ENCODE measurements at regions not wholly inside any gene's neighbourhood (a gene's known extent, or its start where the extent isn't known, plus 50 kb on each side); places are given as distances from the start of the nearest gene placed in this dataset.
"Not testable (repeated sequence)": the region's sequence is repeated elsewhere in the genome, so short reads cannot be mapped to it uniquely, and the experiment has no call there.

DNA sequence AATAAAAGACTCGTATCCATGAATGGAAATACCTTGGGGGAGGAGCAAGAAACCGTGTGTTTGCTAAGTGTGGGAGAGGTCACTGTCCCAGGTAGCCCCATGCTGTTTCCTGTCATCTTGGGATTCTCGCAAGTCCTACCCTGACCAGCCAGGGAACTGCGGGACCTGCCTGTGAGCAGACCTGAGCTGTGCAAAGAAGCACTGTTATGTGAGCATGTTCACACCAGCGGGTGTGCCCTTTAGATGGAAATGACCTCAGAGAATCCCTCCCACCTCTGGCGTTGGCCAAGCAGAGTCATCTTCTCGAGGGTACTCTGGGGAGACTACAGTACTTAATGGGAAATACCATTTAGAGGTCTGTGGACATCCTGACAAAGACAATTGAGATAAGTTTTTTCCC, 127.0 kb upstream of the MON1B start:
- DNase-seq (ENCODE audit: low read depth), result no peak

- no peak for DNase-seq (ENCODE audit: low read depth)
These were observed 124.0 kb upstream of the MON1B start for GRCh38 chr16:77066896-77067496.

DNA sequence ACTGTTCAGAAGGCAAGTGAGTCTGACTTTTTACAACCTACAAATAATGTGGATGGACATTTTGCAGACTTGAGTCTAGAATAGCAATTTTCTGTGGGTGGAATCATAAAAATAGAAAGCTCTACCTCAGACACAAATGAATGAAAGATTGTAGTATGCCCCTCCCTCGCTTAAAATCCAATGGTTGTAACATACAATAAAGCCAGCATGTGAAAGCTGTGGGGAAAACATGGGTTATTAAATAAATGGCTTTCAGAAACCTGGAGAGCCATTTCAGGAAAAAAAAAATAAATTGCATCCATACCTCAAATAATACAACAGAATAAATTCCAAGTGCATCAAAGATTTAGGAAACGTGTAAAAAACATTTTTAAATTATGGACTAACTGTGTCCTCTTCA, 123.1 kb upstream of the MON1B start:
- no peak for DNase-seq (ENCODE audit: low read depth)

GRCh38 chr16:77068402-77068801, 122.6 kb upstream of the MON1B start:
- no peak for DNase-seq (ENCODE audit: low read depth)

- DNase-seq (ENCODE audit: low read depth), result no peak
These were observed 121.1 kb upstream of the MON1B start for GRCh38 chr16:77069929-77070328.

- DNase-seq (ENCODE audit: low read depth), result no peak
These were observed 120.3 kb upstream of the MON1B start for GRCh38 chr16:77070683-77071082.

GRCh38 chr16:77076839-77077238, 114.2 kb upstream of the MON1B start:
- DNase-seq (ENCODE audit: low read depth), result no peak

DNA sequence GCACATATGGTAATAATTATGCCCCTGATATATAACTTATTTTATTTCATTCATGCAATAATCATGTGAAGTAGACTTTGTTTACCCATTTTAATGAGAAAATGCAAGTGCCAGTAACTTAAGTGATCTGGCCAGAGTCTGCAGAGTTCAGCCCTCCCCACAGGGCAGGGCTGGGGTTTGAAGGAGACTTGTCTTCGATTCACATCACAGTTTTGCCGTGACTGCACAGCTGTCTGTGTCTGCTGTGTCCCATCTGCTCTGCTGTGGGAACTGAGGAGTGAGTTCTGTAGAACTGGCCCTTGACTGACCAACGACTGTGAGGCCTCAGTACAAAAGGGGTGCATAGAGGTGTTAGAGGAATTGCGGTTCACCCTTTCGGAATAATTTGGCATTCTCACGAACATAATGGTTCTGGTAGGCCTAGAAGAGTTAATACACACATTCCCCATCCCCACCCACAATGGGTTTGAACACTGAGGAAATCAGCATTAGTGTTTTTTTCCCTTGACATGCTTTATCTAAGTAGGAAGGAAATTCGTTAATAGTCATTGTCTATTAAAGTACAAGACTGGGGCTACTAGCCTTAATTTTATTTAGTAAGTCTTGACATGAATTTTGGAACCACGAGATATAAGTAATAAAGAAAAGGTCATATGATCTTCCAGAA, 113.6 kb upstream of the MON1B start:
- no peak for DNase-seq (ENCODE audit: low read depth)

GRCh38 chr16:77085981-77086380, 105.0 kb upstream of the MON1B start:
- DNase-seq (ENCODE audit: low read depth), result no peak

DNA sequence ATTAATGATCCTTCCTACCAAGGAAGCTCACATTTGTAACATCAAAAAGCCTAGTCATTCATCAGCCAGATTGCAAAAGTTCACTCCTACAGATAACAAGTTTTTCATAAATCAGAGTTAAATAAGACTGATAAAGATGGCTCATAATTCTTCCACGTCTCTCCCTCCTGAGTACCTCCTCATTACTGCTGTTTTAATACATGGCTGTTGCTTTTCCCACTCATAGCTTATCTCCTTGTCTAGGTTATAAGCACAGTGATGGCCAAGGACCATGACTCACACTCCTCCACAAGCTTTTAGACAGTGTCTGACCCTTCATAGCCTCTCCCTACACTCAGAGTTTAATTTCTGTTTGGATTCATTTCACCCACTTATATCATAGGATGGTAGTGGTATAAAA, 100.9 kb upstream of the MON1B start:
- DNase-seq (ENCODE audit: low read depth), result no peak

GRCh38 chr16:77093309-77093708, 97.7 kb upstream of the MON1B start:
- DNase-seq (ENCODE audit: low read depth), result no peak

DNA sequence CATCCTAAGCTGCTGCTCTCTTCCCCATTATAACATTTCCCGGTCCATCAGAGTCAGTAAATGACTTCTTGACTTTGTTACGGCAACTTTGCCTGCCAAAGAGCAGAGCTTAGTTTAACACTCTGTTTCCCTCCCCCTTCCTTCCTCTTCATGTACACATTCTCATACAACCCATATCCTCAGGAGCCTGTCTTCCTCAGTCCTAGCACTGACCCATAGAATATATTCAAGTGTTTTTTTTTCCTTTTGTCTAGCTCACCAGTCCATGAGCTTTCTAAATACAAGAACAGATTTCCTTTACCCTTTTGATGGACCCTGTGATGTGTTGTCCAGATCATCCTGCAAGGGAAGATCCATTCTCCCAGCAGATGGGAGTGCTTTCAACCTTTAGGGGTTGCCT, 97.0 kb upstream of the MON1B start:
- no peak for DNase-seq (ENCODE audit: low read depth)

DNA sequence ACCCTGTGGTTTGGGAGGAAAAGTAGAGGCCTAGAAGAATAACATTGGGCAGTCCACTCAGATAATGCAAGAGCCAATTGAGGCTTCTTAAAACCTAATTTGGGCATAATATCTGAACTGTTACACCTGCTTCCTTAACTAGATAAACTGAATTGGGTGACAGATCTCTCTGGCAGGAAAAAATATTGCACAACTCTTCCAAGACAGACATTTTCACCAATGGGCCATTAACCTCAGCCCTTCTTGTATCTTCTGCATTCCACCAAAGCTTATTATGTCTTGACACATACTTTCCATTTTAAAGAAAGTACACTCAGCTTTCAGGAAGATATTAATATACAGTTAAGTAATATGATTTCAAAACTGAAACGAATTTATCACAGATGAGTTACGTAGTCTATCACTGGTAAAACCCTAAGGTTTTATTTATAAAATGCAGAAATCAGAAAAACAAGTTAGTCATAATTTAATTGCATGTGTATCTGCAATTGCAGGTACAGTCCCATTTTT, 79.9 kb upstream of the MON1B start:
- no peak for DNase-seq (ENCODE audit: low read depth)

GRCh38 chr16:77112746-77113145, 78.2 kb upstream of the MON1B start:
- no peak for DNase-seq (ENCODE audit: low read depth)

DNA sequence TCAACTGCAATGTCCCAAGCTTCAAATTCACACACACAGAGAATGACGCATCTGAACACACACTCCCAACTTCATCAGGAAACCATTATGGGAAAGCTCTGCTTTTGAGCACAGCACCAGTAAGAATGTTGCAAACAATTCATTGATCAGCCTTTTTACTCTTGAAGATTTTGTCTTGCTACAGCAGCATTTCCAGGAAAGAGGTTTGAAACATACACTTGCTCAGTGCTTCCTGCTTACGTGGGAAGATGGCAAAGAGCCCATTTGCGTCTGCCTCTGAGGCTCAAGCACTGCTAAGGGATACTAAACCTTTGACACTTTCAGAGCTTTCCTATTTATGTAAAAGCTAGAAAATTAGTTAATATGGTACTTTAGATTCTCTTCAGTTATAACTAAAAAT, 77.2 kb upstream of the MON1B start:
- no peak for DNase-seq (ENCODE audit: low read depth)

DNA sequence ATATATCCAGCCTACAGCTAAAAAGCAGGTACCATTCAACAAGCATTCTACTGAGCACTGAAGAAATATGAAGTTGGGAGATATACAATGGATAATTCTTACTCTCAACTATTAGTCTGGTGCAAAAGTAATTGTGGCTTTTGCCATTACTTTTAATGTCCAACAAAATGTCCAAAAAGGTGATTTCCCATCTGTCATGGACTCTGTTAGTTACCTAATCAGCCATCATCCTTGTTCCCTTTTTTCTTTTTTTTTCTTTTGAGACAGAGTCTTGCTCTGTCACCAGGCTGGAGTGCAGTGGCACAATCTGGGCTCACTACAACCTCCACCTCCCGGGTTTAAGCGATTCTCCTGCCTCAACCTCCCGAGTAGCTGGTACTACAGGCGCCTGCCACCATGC, 76.6 kb upstream of the MON1B start:
- not testable (repeated sequence) for DNase-seq (ENCODE audit: low read depth)

DNA sequence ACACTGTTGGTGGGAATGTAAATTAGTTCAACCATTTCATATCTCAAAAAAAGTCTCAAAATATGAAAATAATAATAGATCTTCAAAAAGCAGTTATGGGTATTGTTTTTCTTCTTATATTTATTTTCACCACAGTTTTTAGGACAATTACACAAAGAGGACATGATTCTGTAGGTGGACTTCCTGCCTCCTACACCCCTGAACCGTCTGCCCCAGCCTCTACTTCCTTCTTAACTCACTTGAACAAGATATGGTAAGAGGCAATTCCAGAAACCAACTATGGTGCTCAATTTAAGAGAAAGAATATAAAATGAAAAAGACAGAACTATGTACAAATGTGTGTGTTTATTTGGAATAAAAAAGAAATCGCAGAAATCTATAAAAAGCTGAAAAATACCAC, 74.1 kb upstream of the MON1B start:
- DNase-seq (ENCODE audit: low read depth), result no peak

DNA sequence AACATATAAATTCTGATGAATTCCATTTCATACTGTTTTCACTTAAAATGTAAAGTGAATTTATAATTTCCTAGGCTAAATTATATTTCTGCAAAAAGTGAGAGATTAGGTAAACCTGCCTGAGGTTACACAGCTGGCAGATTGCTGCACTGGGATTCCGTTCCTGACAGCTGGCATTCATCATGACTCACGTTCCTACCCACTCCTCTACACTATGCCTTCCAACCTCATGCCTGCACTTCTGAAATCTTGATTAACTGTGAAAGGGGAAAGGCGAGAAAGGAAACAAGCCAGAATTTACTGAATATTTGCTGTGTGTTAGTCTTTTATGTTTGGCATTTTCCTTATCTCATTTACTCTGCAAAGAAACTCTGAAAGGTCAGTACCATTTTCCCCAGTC, 73.3 kb upstream of the MON1B start:
- no peak for DNase-seq (ENCODE audit: low read depth)

DNA sequence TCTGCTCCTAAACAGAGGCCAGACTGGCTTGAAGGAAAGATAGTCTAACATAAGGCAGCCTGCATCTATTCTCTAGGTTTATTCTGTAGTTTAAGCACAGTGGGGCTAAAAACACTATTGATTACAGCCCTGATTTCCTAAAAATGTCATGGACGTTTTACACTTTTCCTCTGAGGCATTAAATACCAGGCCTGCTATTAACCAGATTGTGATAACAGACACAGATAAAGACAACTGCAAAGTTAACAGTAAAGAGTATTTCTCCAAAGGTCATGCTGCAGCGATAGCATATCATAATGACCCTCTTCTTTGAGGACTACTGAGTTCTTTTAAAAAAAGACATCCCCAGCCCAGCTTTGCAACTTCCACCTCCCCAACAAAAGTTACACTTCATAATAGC, 59.6 kb upstream of the MON1B start:
- no peak for DNase-seq (ENCODE audit: low read depth)

DNA sequence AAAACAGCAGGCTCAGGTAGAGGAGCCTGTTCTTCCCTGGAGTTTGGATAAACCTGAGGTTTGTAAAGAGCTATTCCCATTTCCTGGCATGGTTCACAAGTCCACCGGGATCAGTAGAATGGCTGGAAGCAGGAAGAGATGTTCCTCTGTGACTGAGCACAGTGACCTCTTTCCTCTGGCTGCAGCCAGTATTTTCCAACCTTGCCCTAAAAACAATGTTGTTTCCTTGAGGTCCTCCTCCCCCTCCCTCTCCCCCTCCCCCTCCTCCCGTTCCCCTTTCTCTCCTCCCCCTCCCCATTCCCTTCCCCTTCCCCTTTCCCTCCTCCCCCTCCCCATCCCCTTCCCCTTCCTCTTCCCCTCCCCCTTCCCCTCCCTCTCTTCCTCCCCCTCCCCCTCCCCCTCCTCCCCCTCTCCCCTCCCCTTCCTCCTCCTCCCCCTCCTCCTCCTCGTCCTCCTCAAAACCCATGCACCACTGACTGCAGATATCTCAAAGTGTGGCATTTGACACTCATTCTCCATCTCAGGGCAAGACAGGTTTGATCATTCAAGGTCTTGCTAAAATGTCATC, 58.9 kb upstream of the MON1B start:
- no peak for DNase-seq (ENCODE audit: low read depth)

DNA sequence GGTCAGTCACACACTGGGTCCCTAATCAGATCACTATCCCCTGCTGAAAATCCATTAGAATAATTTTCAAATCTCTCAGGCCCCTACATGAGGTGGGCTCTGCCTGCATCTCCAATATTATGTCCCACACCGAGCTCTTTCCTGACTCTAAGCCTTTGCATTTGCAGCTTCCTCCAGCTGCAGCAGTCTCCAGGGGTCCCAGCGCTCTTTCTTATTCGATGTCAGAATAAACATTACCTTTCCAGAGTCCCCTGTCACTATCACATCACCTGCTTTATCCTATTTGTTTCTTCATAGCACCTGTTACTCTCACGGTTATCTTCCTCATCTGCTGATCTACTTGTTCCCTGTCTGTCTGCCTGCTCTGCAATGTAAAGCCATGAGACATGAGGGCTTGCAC, 57.3 kb upstream of the MON1B start:
- no peak for DNase-seq (ENCODE audit: low read depth)

- DNase-seq (ENCODE audit: low read depth), result no peak
These were observed 53.9 kb upstream of the MON1B start for GRCh38 chr16:77137045-77137444.
